ENCODE measurements at regions not wholly inside any gene's neighbourhood (a gene's known extent, or its start where the extent isn't known, plus 50 kb on each side); places are given as distances from the start of the nearest gene placed in this dataset.

GRCh38 chr11:79676396-79676795 is 235.6 kb upstream of the TENM4 start:
- TF ChIP-seq CBX3 (IDR thresholded peaks at IDR 0.05; ENCODE audit: borderline replicate concordance, low read depth) = no peak
- no peak for TF ChIP-seq CTCF (IDR thresholded peaks at IDR 0.05 in 2 of 3, conservative IDR thresholded peaks at IDR 0.05 in 1 of 3; ENCODE audit: control insufficient read depth in 2 of 3, extremely low read depth in 1 of 3, insufficient read depth in 1 of 3, low read depth in 3 of 3, low read length in 3 of 3)
- no peak for TF ChIP-seq EGR1 (IDR thresholded peaks at IDR 0.05; ENCODE audit: borderline replicate concordance in 1 of 2, low read depth in 2 of 2, low read length in 2 of 2)
- no peak for TF ChIP-seq BCL11A (IDR thresholded peaks at IDR 0.05; ENCODE audit: low read depth, low read length)
- TF ChIP-seq EZH2 (IDR thresholded peaks at IDR 0.05; ENCODE audit: borderline replicate concordance, control insufficient read depth, low read depth, low read length) = no peak
- TF ChIP-seq MXI1 (IDR thresholded peaks at IDR 0.05; ENCODE audit: low read depth, low read length) = no peak
